Loucy (cell line): ENCODE measurements at regions not wholly inside any gene's neighbourhood (a gene's known extent, or its start where the extent isn't known, plus 50 kb on each side); places are given as distances from the start of the nearest gene placed in this dataset.
"Not testable (repeated sequence)": the region's sequence is repeated elsewhere in the genome, so short reads cannot be mapped to it uniquely, and the experiment has no call there.

Source experiments
- H2AFZ ChIP-seq: fragments of 200-600 bp; sonication (generic); 2 replicates; pipeline ENCODE4 v1.6.0; 2016; ENCODE audit warnings: antibody characterized with exemption, mild to moderate bottlenecking, low read length, moderate library complexity
- H3F3A ChIP-seq: fragments of 200-600 bp; 2 replicates; pipeline ENCODE4 v1.6.0; 2016; ENCODE audit warnings: antibody characterized with exemption, low read depth, mild to moderate bottlenecking
- H3K27me3 ChIP-seq: fragments of 200-600 bp; sonication (generic); 2 replicates; pipeline ENCODE4 v1.6.1; 2014; ENCODE audit warnings: low read length, mild to moderate bottlenecking; ENCODE audit not compliant: insufficient read depth, poor library complexity, severe bottlenecking
- H3K36me3 ChIP-seq: fragments of 200-600 bp; sonication (generic); 2 replicates; pipeline ENCODE4 v1.6.1; 2016; ENCODE audit warnings: low read length; ENCODE audit not compliant: insufficient read depth
- H3K4me1 ChIP-seq: fragments of 200-600 bp; sonication (generic); 2 replicates; pipeline ENCODE4 v1.5.1; 2014; ENCODE audit warnings: low read length, mild to moderate bottlenecking; ENCODE audit not compliant: insufficient read depth, poor library complexity, severe bottlenecking
- H3K4me2 ChIP-seq: fragments of 200-600 bp; sonication (generic); 2 replicates; pipeline ENCODE4 v1.6.0; 2014; ENCODE audit warnings: antibody characterized with exemption, low read length, low read depth, mild to moderate bottlenecking; ENCODE audit not compliant: poor library complexity, severe bottlenecking
- H3K4me3 ChIP-seq: fragments of 200-600 bp; sonication (generic); 2 replicates; pipeline ENCODE4 v1.5.1; 2014; ENCODE audit warnings: low read length, mild to moderate bottlenecking, mixed read lengths; ENCODE audit not compliant: poor library complexity, severe bottlenecking
- H3K79me2 ChIP-seq: fragments of 200-600 bp; sonication (generic); 2 replicates; pipeline ENCODE4 v1.6.1; 2014; ENCODE audit warnings: low read length; ENCODE audit not compliant: insufficient read depth
- H3K9ac ChIP-seq: fragments of 200-600 bp; sonication (generic); 2 replicates; pipeline ENCODE4 v1.6.0; 2014; ENCODE audit warnings: mild to moderate bottlenecking, low read depth, low read length, moderate library complexity; ENCODE audit not compliant: poor library complexity, severe bottlenecking
- H3K9me2 ChIP-seq: fragments of 200-600 bp; sonication (generic); replicated peaks from 2 replicates; pipeline ENCODE4 v1.6.1; 2016; ENCODE audit warnings: low read depth, low read length, mixed read lengths
- H3K9me3 ChIP-seq: fragments of 200-600 bp; sonication (generic); 2 replicates; pipeline ENCODE4 v1.6.1; 2014; ENCODE audit warnings: mild to moderate bottlenecking, antibody characterized with exemption, low read length, low read depth; ENCODE audit not compliant: insufficient read depth
- H4K20me1 ChIP-seq: fragments of 200-600 bp; sonication (generic); 2 replicates; pipeline ENCODE4 v1.6.0; 2014; ENCODE audit warnings: antibody characterized with exemption, low read length, mild to moderate bottlenecking; ENCODE audit not compliant: insufficient read depth, poor library complexity, severe bottlenecking
- CTCF ChIP-seq: fragments of 200-600 bp; sonication (generic); conservative IDR thresholded peaks from 2 replicates; pipeline ENCODE4 v1.5.1; 2014; ENCODE audit warnings: mild to moderate bottlenecking, antibody characterized with exemption, low read length
- EZH2phosphoT487 ChIP-seq: fragments of 200-600 bp; IDR thresholded peaks from 2 replicates; pipeline ENCODE4 v1.6.1; 2018; ENCODE audit warnings: antibody characterized with exemption, mild to moderate bottlenecking, moderate library complexity, borderline replicate concordance

GRCh38 chr10:127649642-127650041 lies 87.3 kb upstream of the FOXI2 start:
- no peaks in the 10 kb centered on the region for H3K36me3 ChIP-seq
- TF ChIP-seq EZH2phosphoT487 (no peak), CTCF (peak; percentile 44)
- H3K4me2 ChIP-seq: no peak overlapping the region
- no peaks in the 10 kb centered on the region for H3K27me3 ChIP-seq
- H3K9ac ChIP-seq: no peak overlapping the region
- no peaks in the 10 kb centered on the region for H3F3A ChIP-seq
- H3K4me3 ChIP-seq: no peak overlapping the region
- no peaks in the 10 kb centered on the region for H4K20me1 ChIP-seq
- no peaks in the 10 kb centered on the region for H3K79me2 ChIP-seq
- H2AFZ ChIP-seq: no peak overlapping the region
- H3K4me1 ChIP-seq: no peaks in the 10 kb centered on the region
- H3K9me3 ChIP-seq: no peaks in the 10 kb centered on the region
- H3K9me2 ChIP-seq: no peaks in the 10 kb centered on the region

- Histone ChIP-seq H3K27me3 (no peaks in the 10 kb centered on the region), H3K4me2 (no peak overlapping the region), H3F3A (no peaks in the 10 kb centered on the region), H3K4me3 (no peak overlapping the region), H3K9ac (no peak overlapping the region), H3K4me1 (no peaks in the 10 kb centered on the region), H4K20me1 (no peaks in the 10 kb centered on the region), H3K79me2 (no peaks in the 10 kb centered on the region), H3K9me2 (no peaks in the 10 kb centered on the region), H3K36me3 (no peaks in the 10 kb centered on the region), H2AFZ (no peak overlapping the region), H3K9me3 (no peaks in the 10 kb centered on the region)
- TF ChIP-seq EZH2phosphoT487: no peak
- no peak for TF ChIP-seq CTCF
Observed at GRCh38 chr10:127657056-127657455, 79.9 kb upstream of the FOXI2 start.

- not testable (repeated sequence) for H2AFZ ChIP-seq, H3K27me3 ChIP-seq, H3K9ac ChIP-seq, H3F3A ChIP-seq, H3K4me3 ChIP-seq, H3K9me3 ChIP-seq, H3K4me1 ChIP-seq, H3K79me2 ChIP-seq, H3K9me2 ChIP-seq, H3K4me2 ChIP-seq, H3K36me3 ChIP-seq, H4K20me1 ChIP-seq
Observed at GRCh38 chr10:127676430-127676829, 60.6 kb upstream of the FOXI2 start.

GRCh38 chr10:127678091-127678490 lies 58.9 kb upstream of the FOXI2 start:
- no peaks in the 10 kb centered on the region for H3K27me3 ChIP-seq
- TF ChIP-seq EZH2phosphoT487 (no peak), CTCF (no peak)
- no peak overlapping the region for H3K9ac ChIP-seq
- no peaks in the 10 kb centered on the region for H4K20me1 ChIP-seq
- H3K36me3 ChIP-seq: no peaks in the 10 kb centered on the region
- no peaks in the 10 kb centered on the region for H3K9me2 ChIP-seq
- no peaks in the 10 kb centered on the region for H3K9me3 ChIP-seq
- H3K4me1 ChIP-seq: no peaks in the 10 kb centered on the region
- H2AFZ ChIP-seq: no peak overlapping the region
- H3F3A ChIP-seq: no peaks in the 10 kb centered on the region
- no peak overlapping the region for H3K4me2 ChIP-seq
- H3K79me2 ChIP-seq: no peaks in the 10 kb centered on the region
- no peak overlapping the region for H3K4me3 ChIP-seq
